Breast epithelium (tissue), 4 donors: ENCODE measurements at regions not wholly inside any gene's neighbourhood (a gene's known extent, or its start where the extent isn't known, plus 50 kb on each side); places are given as distances from the start of the nearest gene placed in this dataset.

Experiments used
- DNase-seq, 2 donors: peaks; one replicate each; pipeline ENCODE4 v3.0.0-alpha.2; 2019; ENCODE audit warnings: low spot score in 2 of 2
- H3K27ac ChIP-seq, 2 donors: fragments of 200-600 bp; sonication (generic) in 1 of 2; one replicate each; pipeline ENCODE4 v1.5.1; 2016 to 2019; ENCODE audit warnings: mild to moderate bottlenecking in 1 of 2
- H3K27me3 ChIP-seq, 2 donors: fragments of 200-600 bp; sonication (generic) in 1 of 2; one replicate each; pipeline versions ENCODE4 v1.5.1 to v1.6.0; 2017 to 2019; ENCODE audit warnings: control low read depth in 1 of 2, mild to moderate bottlenecking in 1 of 2
- H3K36me3 ChIP-seq: fragments of 200-600 bp; one replicate; pipeline ENCODE4 v1.5.1; 2019
- H3K4me1 ChIP-seq, 2 donors: fragments of 200-600 bp; sonication (generic); one replicate each; pipeline ENCODE4 v1.5.1; 2016 to 2019; ENCODE audit warnings: control low read depth in 1 of 2
- H3K4me3 ChIP-seq, 3 donors: fragments of 200-600 bp; sonication (generic); 1 replicate in 2 of 3; 2 replicates in 1 of 3; pipeline ENCODE4 v1.5.1; 2016 to 2019; ENCODE audit warnings: mild to moderate bottlenecking in 3 of 3, moderate library complexity in 2 of 3
- H3K9me3 ChIP-seq, 2 donors: fragments of 200-600 bp; sonication (generic) in 1 of 2; one replicate each; pipeline ENCODE4 v1.5.1; 2016 to 2019; ENCODE audit warnings: control low read depth in 1 of 2
- POLR2A ChIP-seq: fragments of 450-650 bp; IDR thresholded peaks from one replicate; pipeline ENCODE4 v1.6.1; 2016; ENCODE audit warnings: antibody characterized with exemption, mild to moderate bottlenecking, moderate library complexity
- POLR2AphosphoS5 ChIP-seq, 3 donors: sonication (generic); formaldehyde crosslinking; IDR thresholded peaks; one replicate each; pipeline ENCODE4 v1.6.1; 2017; ENCODE audit warnings: antibody characterized with exemption in 3 of 3
- intact Hi-C: fragments of 100-400 bp; cut with DNase I; formaldehyde crosslinking; loops from one replicate; pipeline ENCODE4 v1.15.1; 2023; ENCODE audit warnings: low total_unique reads
- TF ChIP-seq, protein P1 (sequence below), 3 donors: fragments of 450-650 bp; IDR thresholded peaks; one replicate each; pipeline ENCODE4 v1.5.1; 2016 to 2017; ENCODE audit warnings: antibody characterized with exemption in 3 of 3, mild to moderate bottlenecking in 3 of 3, moderate library complexity in 3 of 3

DNA sequence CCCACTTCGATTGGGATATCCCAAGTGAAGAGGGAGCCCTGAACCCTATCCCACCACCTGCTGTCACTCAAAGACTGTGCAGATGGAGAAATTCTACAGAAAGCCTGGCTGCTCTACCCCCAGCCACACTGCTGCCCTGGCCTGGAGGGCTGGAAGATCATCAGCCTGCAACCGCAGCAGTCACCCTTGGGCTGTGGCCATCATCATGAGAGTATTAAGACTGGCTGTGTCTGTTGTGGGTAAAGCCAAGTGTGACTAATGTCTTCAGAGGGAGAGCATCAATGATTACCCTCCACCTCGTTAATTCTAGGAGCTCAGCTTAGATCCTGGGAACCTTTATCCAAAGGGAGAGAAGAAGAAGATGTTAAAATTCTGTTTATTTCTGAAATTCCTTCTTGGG lies 221.5 kb downstream of the TFCP2L1 start:
- Histone ChIP-seq H3K36me3 (no peaks in the 10 kb centered on the region), H3K4me1 (no peaks in the 10 kb centered on the region), H3K4me3 (no peak overlapping the region), H3K27me3 (no peaks in the 10 kb centered on the region), H3K27ac (no peak overlapping the region), H3K9me3 (no peaks in the 10 kb centered on the region)
- no peak for TF ChIP-seq POLR2AphosphoS5 (IDR thresholded peaks at IDR 0.05)
- TF ChIP-seq, protein P1, sequence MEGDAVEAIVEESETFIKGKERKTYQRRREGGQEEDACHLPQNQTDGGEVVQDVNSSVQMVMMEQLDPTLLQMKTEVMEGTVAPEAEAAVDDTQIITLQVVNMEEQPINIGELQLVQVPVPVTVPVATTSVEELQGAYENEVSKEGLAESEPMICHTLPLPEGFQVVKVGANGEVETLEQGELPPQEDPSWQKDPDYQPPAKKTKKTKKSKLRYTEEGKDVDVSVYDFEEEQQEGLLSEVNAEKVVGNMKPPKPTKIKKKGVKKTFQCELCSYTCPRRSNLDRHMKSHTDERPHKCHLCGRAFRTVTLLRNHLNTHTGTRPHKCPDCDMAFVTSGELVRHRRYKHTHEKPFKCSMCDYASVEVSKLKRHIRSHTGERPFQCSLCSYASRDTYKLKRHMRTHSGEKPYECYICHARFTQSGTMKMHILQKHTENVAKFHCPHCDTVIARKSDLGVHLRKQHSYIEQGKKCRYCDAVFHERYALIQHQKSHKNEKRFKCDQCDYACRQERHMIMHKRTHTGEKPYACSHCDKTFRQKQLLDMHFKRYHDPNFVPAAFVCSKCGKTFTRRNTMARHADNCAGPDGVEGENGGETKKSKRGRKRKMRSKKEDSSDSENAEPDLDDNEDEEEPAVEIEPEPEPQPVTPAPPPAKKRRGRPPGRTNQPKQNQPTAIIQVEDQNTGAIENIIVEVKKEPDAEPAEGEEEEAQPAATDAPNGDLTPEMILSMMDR (IDR thresholded peaks at IDR 0.05): no peak
- intact Hi-C loops: no loop called here
- DNase-seq: no peak

DNA sequence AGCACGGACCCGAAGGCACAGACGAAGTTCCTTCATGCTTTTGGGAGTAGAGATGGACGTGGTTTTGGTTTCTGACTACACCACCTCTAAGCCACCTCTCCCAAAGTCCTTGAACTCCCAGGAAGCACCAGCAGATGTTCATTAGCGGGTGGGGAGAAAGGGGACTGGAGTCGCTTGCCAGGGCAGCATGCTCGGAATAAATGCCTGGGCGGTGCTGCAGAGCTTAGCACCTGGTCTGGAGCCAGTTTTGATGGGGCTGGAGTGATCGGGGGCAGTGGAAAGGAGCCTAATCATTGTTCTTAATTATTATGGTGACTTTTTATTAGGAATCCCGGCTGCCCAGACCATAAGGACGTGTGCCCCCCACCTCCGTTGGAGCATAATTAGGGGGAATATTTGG lies 220.8 kb downstream of the TFCP2L1 start:
- Histone ChIP-seq H3K36me3 (no peaks in the 10 kb centered on the region), H3K27me3 (no peaks in the 10 kb centered on the region), H3K9me3 (no peaks in the 10 kb centered on the region), H3K4me1 (no peaks in the 10 kb centered on the region), H3K27ac (no peak overlapping the region), H3K4me3 (no peak overlapping the region)
- TF ChIP-seq, protein P1 (IDR thresholded peaks at IDR 0.05): no peak
- TF ChIP-seq POLR2AphosphoS5 (IDR thresholded peaks at IDR 0.05) (no peak), POLR2A (no peak)
- intact Hi-C loops: no loop called here
- no peak for DNase-seq

DNA sequence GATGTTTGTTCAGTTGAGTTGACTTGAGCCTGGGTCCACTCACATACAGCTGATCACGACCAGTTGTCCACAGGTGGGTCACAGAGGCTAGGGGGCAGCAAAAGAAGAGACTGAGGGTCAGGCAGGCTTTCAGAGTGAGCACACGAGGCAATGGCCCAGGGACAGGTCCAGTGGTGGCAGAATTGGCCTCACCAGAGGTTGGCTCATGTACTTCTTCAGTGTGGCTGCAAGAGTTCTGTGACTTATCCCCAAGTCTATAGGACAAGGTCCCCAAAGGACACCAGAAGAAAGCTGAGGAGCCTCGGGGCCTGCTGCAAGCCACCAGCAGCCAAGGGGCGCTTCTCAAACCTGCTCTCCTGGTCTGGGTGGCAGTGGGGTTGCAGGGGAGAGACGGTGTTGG lies 219.8 kb downstream of the TFCP2L1 start:
- Histone ChIP-seq H3K9me3 (no peaks in the 10 kb centered on the region), H3K4me1 (no peaks in the 10 kb centered on the region), H3K27ac (no peak overlapping the region), H3K36me3 (no peaks in the 10 kb centered on the region), H3K27me3 (no peaks in the 10 kb centered on the region), H3K4me3 (no peak overlapping the region)
- intact Hi-C loops: loop anchor here (1.0 kb wide), 1 partner anchor 21 kb away; no protein-coding TSS in a partner anchor
- TF ChIP-seq POLR2AphosphoS5 (IDR thresholded peaks at IDR 0.05): no peak
- TF ChIP-seq, protein P1 (IDR thresholded peaks at IDR 0.05): no peak
- TF ChIP-seq POLR2A: no peak
- DNase-seq: no peak

DNA sequence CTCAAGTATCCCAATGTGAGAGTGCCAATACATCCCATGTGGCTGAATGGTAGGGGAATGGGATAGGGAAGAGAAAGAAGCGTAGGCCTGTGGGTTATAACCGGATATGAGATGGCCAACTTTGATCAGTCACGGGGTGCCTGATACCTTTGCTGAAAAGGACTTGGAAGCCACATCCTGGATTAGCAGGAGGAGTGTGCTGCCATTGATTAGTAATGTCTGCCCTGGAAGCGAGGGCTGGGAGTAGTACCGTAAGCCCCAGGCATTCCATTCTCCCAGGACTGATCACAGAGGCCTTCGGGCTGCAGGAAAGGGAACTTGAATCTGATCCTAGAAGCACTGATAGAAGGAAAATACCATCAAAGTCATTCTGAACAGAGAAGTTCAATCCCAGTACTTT lies 218.5 kb downstream of the TFCP2L1 start:
- no peaks in the 10 kb centered on the region for H3K9me3 ChIP-seq
- DNase-seq: no peak
- no peak overlapping the region for H3K27ac ChIP-seq
- intact Hi-C loops: no loop called here
- no peak overlapping the region for H3K4me3 ChIP-seq
- no peaks in the 10 kb centered on the region for H3K27me3 ChIP-seq
- TF ChIP-seq POLR2A (no peak), POLR2AphosphoS5 (IDR thresholded peaks at IDR 0.05) (no peak)
- TF ChIP-seq, protein P1 (IDR thresholded peaks at IDR 0.05): no peak
- no peaks in the 10 kb centered on the region for H3K36me3 ChIP-seq
- no peaks in the 10 kb centered on the region for H3K4me1 ChIP-seq

DNA sequence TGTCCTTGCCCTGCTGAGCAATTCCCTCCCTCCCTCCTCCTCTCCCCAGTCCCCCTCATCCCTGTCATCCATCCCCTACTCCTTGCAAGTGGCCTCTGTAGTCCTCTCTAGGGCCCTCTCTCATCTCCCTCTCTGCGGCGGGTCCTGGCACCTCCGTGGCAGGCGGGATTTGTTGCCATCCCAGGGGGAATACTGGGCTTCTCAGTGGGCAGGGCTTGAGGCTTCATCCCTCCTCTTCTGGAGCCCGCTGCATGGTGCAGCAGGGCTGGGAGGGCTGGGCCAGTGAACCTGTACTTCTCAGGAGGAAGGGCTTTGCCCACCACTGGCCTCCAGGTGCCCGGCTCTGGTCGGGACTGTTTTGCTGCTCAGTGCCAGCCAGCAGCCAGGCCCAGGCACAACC lies 216.2 kb downstream of the TFCP2L1 start:
- Histone ChIP-seq H3K4me3 (no peak overlapping the region), H3K36me3 (no peaks in the 10 kb centered on the region), H3K4me1 (no peaks in the 10 kb centered on the region), H3K27me3 (no peaks in the 10 kb centered on the region), H3K27ac (no peak overlapping the region), H3K9me3 (no peaks in the 10 kb centered on the region)
- TF ChIP-seq POLR2A: no peak
- TF ChIP-seq POLR2AphosphoS5 (IDR thresholded peaks at IDR 0.05): no peak
- TF ChIP-seq, protein P1 (IDR thresholded peaks at IDR 0.05): no peak
- DNase-seq: no peak
- intact Hi-C loops: no loop called here
